ENCODE measurements at regions not wholly inside any gene's neighbourhood (a gene's known extent, or its start where the extent isn't known, plus 50 kb on each side); places are given as distances from the start of the nearest gene placed in this dataset.

DNA sequence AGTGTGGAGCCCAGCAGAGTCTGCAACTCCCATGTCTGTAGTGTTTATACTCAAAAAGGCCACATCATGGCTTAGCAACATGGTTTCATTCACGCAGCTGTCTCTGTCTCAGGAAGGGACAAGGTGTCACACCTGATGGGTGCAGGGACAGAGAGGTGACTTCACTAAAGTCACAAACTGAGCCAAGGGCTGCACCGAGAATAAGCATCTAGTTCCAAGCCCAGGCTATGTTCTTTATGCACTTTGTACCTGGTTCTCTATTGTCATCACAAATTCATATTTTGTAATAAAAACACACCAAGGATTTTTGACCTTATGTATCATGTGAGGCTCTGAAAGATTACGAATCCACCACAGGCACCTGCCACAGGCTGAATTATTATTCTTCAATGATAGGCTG is 64.9 kb upstream of the STK32A start:
- no peak for DNase-seq

DNA sequence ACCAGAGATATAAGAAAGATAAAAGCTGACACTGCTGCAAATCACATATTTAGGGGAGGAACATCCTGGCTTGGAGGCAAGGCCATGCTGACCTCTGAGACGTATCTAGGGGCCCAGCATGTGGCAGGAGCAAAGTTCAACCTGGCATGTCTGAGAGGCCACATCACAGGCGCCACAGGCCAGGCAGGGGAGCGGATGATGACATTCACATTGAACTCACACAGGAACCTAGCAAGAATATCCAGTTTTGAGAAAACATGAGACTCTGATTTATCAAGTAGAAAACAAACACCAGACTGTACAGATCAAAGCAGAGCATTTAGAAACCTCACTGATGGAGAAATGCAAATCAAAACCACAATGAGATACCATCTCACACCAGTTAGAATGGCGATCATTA is 64.2 kb upstream of the STK32A start:
- DNase-seq: no peak

DNA sequence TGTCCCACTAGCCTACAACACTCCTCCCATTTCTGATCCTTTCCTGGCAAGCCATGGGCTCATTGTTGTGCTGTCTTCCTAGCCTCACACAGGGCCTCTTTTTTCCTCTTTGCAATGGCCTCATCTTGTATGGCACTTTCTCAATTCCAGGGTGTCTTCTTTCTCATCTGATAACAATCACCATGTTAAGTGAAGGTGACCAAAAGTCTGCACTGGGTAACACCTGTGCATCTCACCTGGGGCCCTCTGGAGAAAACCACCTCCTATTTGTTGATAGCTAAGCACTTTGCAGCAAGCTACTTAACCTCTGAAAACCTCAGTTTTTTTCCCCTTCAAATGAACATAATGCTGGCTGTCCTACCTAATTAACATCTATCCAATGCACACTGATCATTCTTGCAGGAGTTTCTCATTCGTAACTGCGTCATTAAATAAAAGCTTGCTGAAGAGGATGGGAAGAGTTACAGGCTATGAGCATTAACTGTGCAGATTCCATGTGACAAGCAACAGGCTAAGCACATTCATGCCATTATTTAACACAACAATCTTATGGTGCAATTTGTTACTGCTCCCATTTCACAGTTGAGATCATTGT is 60.1 kb upstream of the STK32A start:
- no peak for DNase-seq

DNA sequence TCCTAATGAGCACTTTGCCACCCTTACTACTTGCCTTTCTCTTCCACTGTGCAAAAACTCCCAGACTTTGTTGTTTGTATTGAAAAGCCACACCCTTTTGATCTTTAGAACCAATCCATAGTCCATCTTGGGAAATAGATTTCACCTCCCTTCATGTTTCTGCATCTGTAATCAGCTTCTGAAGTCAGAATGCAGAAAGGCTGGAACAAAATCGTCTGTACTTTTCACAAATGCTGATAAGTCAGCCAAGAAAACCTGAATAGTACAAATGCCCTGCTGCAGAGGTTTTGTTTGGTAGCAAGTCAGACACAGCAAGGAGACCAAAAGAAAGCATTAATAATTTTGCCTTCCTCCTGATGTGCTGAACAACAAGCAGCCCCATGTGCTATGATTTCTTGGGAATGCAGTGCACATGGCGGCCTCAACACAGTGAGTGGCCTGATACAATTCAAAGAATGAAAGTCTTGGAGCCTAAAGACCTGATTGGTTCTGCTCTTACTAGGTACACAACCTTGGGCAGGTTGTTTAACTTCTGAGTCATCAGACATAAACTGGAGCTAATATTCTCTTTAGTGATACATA is 59.2 kb upstream of the STK32A start:
- DNase-seq: no peak

DNA sequence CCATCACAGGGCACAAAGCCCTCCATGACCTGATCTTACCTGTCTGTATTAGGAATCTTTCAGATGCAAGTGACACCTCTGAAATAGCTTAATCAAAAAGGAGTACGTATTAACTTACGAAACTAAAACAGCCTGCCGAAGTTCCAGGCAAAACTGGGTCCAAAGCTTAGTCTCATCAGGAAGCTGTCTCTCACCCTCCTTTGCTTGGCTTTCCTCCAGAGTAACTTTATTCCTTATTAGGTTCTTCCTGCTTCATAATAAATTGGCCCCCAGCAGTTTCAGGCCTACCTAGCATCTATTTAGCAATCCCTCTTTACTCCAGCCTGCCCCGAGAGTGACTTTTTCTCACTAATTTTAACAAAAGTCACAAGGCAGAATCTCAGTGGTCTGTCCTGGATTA is 58.4 kb upstream of the STK32A start:
- no peak for DNase-seq

DNA sequence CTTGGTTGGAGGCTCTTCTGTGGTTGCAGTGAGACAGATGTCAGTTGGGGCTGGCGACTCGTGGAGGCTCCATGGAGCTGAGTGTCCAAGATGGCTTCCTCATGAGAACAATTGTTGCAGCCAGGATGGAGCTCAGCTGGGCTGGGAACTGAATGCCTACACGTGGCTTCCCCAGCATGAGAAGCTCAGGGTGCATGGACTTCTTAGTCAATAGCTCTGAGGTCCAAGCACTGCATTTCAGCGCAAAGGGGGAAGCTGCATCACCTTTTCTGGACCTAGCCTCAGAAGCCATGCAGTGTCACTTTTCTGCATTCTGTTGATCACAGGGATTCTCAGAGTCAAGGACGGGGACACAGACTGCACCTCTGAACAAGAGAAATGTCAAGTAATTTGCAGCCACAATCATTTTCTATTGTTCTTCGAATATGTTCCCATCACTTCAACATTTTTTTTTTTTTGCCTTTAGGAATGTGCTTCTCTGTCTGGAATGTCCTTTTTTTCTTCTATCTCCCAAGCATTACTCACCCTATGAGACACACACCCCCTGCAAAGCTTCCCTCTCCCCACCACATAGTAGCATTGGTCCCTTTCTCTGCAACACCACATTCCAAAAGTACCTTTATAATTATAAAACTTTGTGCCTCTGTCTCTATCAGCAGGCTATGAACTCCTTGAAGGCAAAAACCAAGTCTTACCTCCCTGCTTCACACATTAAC is 57.5 kb upstream of the STK32A start:
- no peak for DNase-seq

DNA sequence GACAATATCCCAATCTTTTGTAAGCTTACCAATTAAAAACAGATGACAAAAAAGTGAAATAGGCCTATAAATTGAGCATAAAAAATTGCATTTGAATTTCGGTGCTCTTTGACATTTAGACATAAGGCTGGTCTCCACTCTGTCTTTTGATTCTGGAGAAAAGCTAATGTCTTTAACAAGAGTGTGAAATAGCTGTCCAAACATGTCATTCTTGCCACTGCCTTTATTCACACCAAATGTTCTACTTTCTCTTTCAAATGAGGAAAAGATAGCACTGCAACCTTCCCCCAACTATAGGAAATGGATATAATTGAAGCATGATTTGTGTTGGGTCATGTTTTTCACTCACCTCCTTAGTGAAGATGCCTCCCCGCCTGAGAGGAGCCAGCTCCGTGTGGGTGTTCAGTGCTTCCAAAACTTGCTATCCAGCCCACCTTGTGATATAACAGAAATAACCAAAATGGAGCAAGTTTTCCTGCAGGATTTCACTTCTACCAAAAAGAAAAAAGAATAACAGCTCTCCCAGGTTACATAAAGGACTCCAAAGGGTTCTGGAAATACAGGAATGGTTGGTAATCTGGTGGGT is 55.2 kb upstream of the STK32A start:
- DNase-seq: no peak

DNA sequence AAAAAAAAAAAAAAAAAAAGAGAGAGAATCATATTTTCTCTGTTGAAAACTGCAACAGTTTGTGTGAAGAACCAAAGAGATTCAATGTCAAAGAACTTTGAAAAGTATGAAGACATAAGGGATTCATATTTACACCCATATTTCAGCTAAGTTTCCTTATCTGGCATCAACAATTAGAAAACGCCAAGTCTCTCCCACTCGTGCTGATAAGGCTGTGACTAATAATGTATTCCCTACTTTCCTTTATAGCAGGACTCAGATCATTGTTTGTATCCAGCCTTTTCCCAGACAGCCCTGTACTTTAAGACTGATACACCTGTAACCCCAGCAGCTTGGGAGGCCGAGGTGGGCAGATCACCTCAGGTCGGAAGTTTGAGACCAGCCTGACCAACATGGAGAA is 54.1 kb upstream of the STK32A start:
- DNase-seq: no peak
